ENCODE measurements at regions not wholly inside any gene's neighbourhood (a gene's known extent, or its start where the extent isn't known, plus 50 kb on each side); places are given as distances from the start of the nearest gene placed in this dataset.

GRCh38 chr19:30153326-30154210 lies 211.5 kb downstream of the URI1 start:
- DNase-seq (ENCODE audit: low spot score): no peak

DNA sequence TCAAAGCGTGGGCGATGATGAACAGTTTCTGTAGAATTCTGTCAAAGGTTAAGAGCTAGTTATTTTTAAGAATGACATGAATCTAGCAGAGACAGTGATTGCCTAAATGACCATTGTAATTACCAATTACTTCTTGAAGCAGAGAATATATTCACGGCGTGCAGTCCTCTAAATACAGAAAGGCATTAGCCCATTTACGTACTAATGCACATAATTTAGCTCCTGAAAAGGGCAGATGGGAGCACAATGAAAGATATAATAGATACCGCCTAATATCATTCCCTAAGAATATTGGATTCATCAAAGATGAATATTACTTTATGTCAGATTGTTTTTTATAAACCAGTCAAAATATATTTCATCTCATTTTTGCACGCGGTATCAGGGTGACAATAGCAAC lies 212.4 kb downstream of the URI1 start:
- DNase-seq (ENCODE audit: low spot score): no peak

GRCh38 chr19:30155381-30156200 lies 213.6 kb downstream of the URI1 start:
- DNase-seq (ENCODE audit: low spot score): no peak

GRCh38 chr19:30156646-30157045 lies 214.6 kb downstream of the URI1 start:
- no peak for DNase-seq (ENCODE audit: low spot score)

DNA sequence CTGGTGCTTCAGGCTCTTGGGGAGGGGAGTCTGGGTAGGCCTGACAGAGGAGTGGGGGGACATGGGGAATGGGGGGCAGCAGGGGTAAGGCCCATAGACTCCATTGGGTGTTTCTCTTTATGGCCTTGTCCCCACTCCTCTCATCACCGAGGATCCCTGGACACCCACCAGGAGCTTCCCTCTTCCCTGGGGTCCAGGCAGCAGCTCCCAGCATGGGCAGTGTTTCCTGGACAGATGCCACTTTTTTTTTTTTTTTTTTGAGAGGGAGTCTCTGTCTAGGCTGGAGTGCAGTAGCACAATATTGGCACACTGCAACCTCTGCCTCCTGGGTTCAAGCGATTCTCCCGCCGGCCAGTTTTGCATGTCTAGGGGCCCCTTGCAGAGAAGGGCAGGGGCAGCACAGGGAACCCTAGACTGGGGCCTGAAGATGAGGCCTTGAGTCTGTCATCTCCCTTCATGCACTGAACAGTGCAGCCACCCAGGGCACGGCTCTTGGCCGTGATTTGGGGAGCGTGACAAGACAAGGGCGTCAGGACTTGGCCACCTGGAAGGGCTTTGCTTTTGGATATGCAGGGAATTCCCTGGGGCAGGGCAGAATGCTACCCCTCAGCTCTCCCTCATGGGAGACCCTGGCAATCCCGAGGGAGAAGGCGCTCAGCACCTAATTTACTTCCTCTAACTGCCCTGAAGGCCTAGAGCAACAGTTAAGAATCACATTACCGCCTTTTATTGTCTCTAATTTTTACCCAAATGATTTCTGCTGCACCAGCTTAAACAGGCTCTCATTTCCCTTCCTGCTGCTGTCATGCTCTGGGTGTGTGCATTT lies 213.9 kb upstream of the ZNF536 start:
- DNase-seq (ENCODE audit: low spot score): no peak

- DNase-seq (ENCODE audit: low spot score): no peak
Measured at GRCh38 chr19:30158893-30159245, 213.3 kb upstream of the ZNF536 start.

- DNase-seq (ENCODE audit: low spot score): no peak
Measured at GRCh38 chr19:30159636-30160035, 212.5 kb upstream of the ZNF536 start.

GRCh38 chr19:30160426-30160825 lies 211.8 kb upstream of the ZNF536 start:
- DNase-seq (ENCODE audit: low spot score): no peak

- DNase-seq (ENCODE audit: low spot score): no peak
Measured at GRCh38 chr19:30161021-30161655, 211.0 kb upstream of the ZNF536 start.

DNA sequence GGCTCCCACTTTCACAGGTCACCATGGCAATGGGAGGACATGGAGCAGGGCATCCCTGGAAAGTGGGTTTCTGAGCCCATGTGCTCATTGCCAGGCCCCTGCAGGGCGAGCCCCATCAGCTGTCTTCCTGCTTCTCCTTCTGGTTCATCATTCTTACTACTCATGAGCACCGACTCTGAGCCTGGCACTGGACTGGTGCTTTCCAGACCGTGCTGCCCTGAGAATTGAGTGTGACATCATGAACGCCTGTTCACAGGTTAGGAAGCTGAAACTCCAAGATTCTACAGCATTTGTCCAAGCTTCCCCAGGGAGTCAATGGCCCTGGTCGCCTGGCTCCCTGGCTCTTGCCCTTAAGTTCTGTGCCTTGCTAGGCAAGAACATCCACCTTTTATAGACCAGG lies 210.4 kb upstream of the ZNF536 start:
- no peak for DNase-seq (ENCODE audit: low spot score)

DNA sequence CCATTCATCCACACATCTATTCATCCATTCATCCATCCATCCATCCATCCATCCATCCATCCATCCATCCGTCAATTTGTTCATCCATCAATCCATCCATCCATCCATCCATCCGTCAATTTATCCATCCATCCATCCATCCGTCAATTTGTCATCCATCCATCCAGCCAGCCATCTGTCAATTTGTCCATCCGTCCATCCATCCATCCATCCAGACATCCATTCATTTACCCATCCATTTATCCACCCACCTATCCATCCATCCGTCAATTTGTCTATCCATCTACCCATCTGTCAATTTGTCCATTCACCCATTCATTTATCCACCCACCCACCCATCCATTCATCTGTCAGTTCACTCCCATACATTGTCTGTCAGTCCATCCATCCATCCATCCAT lies 209.5 kb upstream of the ZNF536 start:
- DNase-seq (ENCODE audit: low spot score): no peak

- peak; percentile 34 for DNase-seq (ENCODE audit: low spot score)
Measured at GRCh38 chr19:30163663-30164062, 208.5 kb upstream of the ZNF536 start.

- DNase-seq (ENCODE audit: low spot score): no peak
Measured at GRCh38 chr19:30165228-30165813, 206.9 kb upstream of the ZNF536 start.

GRCh38 chr19:30167206-30167868 lies 204.8 kb upstream of the ZNF536 start:
- no peak for DNase-seq (ENCODE audit: low spot score)

DNA sequence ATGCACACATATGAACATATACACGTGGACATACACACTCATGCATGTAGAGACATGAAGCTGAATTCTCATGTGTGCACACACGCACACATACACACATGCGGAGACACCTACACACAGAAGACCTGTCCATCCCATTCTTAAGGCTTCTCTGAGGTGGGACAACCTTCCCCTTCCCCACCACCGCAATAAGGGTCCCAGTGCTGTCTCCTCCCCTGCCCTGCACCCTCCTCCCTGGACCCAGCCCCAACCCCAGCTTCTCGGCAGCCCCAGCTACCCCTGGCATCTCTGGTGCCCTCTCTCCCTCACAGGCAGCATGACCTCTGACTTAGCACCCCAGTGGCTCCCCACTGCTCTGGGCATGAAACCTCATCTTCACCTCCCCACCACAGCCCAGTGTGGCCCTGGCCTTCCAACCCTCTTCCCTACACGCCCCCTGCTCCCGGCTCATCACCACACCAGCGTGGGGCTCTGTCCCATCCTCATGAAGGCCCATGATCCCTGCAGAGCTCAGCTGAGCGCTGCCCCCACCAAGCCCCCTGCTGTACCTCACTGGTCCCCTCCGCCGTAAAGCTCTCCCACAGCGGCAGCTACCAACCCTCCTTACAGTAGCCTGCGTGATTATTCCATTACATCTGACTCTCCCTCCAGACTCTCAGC lies 204.1 kb upstream of the ZNF536 start:
- no peak for DNase-seq (ENCODE audit: low spot score)

- no peak for DNase-seq (ENCODE audit: low spot score)
Measured at GRCh38 chr19:30168760-30169159, 203.4 kb upstream of the ZNF536 start.

DNA sequence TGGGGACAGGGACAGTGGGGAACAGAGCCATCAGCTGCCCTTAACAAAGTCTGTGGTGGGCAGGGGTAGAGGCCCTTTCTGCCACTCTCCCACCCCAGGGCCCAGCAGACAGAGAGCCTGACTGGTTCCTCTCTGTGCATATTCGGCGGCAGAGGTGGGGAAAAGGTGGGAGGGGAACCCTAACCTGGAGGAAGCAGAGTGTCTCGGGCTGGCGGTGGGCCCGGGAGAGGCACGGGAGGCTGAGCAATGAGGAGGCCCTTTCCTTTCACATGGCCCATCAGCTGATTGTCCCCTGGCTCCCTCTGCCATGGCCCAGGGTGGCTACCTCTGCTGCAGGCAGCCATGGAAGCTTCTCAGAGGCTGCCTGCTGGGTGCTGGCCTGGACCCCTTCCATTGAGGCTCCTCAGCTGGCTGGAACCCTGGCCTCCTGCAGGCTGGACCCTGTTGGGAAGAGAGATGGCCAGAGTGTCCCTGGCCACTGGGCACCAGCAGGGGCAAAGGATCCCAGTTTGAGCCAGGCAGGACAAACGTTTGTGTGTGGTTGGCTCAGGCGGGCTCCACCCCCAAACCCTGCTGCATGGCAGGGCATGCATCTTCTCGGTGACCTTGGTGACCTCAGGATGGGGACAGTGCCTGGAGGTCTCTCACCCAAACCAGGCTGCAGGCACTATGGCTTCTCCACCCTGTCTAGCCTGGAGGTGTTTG lies 202.8 kb upstream of the ZNF536 start:
- no peak for DNase-seq (ENCODE audit: low spot score)

GRCh38 chr19:30170081-30170480 lies 202.1 kb upstream of the ZNF536 start:
- no peak for DNase-seq (ENCODE audit: low spot score)

- no peak for DNase-seq (ENCODE audit: low spot score)
Measured at GRCh38 chr19:30170495-30171137, 201.6 kb upstream of the ZNF536 start.

Data from pons (tissue), 1 donor.